Stimulated activated CD4-positive, alpha-beta T cell treated with anti-CD3 and anti-CD28 coated beads, Interleukin-12 subunit alpha, Interleukin-12 subunit beta, amount 100 ng/mL, for 48 hours (primary cell): ENCODE measurements at regions not wholly inside any gene's neighbourhood (a gene's known extent, or its start where the extent isn't known, plus 50 kb on each side); places are given as distances from the start of the nearest gene placed in this dataset.
A peak's percentile ranks its signal among the peaks of the same experiment; 100 is the strongest.
"Not testable (repeated sequence)": the region's sequence is repeated elsewhere in the genome, so short reads cannot be mapped to it uniquely, and the experiment has no call there.

Experiments used
- DNase-seq, 3 donors: peaks; one replicate each; pipeline ENCODE4 v3.0.0-alpha.2; 2020; ENCODE audit warnings: low read depth in 2 of 3, low spot score in 1 of 3

GRCh38 chr1:182166750-182167149 is 105.2 kb upstream of the ZNF648 start:
- DNase-seq = no peak

DNA sequence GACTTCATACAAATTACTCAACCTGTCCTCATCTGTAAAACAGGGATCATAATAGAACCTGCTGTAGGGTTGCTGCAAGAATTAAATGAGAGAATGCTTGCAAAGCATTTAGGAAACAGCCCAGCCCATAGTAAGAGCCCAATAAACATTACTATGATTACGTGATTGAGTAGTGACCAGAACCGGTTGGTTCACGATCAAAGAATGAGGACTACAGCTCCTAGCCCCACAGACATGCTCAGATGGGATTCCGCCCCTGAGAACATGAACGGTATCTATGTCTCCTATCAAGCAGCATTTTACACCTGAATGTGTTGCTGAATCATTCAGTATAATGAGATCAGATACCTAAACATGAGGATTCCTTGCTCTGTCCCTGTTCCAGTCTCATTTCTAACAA is 104.8 kb upstream of the ZNF648 start:
- DNase-seq = no peak

DNA sequence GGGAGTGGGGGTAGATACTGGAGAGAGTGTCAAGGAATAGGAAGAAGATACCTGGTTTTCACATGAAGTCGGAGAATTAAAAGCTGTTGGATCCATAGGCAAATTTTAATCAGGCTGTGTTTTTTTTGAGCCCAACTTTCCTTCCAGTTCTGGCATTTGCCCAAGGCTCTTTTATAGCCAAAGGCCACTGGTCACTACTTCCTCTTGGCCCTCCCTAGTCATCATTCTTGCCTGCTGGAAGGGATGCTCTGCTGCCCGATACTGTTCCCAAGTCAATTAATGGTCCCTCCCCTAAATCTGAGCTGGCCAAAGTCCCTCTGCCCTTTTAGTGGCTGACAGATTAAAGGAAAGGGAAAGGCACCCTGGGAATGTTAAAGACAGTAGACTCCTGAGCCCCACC is 102.8 kb upstream of the ZNF648 start:
- no peak for DNase-seq

DNA sequence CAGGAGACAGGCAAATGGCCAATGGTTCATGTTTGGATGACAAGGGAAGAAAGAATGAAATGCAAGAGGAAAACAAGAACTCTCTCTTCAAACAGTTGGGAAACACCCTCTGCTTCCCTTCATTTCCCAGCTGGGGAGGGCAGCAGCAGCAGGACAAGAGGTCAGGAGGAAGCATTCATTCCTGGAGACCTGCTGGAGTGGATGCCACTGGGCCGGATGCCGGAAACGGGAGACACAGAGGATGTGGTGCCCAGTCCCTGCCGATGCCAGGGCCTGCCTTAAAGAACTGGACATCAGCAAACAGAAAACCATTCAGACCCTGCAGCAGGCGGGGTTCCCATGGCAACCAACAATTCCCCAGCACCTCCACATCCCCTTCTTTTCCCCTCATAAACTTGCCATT is 102.3 kb upstream of the ZNF648 start:
- no peak for DNase-seq

GRCh38 chr1:182159443-182159842 is 97.9 kb upstream of the ZNF648 start:
- no peak for DNase-seq

GRCh38 chr1:182157187-182157586 is 95.7 kb upstream of the ZNF648 start:
- DNase-seq = no peak

GRCh38 chr1:182154425-182154824 is 92.9 kb upstream of the ZNF648 start:
- DNase-seq = not testable (repeated sequence)

- no peak for DNase-seq
Observed at GRCh38 chr1:182149411-182149965, 88.0 kb upstream of the ZNF648 start.

DNA sequence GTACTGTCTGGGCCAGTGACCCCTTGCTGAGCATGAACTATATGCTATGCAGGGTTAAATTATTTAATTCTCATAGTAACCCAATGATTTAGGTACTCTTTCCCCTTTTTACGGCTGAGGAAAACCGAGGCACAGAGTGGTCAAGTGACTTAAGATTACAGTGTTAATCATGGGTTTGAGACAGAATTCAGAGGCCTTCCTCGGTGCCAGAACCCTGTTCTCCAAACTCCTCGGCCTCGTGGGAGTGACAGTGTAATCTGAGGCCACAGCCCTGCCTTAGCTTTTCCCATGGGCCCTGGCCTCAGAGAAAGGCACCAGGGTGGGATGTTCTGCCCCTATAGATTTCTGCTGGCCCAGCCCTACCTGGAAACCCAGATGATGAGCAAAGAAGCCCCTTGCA is 86.4 kb upstream of the ZNF648 start:
- DNase-seq = no peak

DNA sequence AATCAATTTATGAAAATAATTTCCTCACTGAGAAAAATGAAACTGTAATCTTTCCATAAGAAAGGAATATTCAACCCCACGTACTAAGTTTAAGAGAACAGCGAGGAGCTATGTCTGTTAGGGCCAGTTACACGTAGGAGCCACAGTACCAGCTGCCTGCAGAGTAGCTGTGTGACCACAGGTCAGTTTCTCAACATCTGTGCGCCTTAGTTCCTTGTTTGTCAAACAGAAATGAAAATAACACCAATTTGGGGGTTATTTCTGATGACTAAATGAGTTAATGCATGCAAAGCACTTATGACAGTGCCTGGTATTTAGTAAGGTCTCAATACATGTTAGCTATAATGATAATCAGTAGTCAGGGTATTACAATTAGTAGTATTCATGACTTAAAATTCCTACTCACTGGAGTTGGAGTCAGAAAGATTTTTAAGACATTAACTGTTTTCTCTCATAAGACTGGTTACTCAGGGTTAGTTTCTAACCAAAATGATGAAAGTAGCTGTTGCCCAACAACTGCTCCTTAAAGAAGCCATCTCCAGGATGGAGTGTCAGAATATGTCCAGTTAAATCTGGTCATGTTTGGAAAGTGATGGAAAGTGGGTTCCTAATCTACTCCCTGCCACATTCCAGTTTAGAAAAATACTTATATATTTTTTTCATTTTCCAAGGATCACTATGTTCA is 85.8 kb upstream of the ZNF648 start:
- no peak for DNase-seq

DNA sequence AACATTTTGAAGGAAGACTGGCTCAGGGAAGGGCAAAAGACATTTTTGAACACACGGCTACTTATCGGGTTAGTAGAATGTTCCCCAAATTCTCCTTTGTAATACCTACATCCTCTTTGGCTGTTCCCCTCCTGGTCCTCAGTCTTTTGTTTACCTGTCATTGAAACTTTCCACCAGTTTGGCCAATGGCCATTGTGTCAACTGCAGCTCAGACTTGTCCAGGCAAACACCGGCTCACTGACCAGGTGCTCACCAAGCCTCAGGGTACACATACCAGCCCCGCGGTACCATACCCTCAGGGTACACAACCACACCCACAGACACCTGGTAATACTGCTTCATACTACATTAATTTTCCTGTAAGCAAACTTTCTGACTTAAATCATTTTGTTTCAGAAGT is 84.8 kb upstream of the ZNF648 start:
- no peak for DNase-seq

- no peak for DNase-seq
Observed at GRCh38 chr1:182145441-182145840, 83.9 kb upstream of the ZNF648 start.

DNA sequence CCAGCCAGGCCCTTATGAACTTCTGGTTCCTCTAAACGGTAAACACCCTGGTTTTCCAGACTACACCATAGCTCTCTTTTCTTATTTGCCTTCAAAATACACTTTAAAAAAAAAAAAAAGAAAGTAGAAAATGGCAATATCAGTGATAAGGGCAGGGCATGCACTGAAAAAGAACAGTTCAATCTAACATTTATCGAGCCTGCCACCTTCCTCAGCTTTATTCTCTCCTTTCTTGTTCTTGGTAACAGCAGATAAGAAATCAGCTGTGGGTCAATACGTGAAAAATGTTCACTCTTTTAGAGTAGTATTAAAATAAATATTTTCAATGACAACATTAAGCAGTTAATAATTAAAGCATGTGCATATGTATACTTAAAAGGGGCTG is 83.1 kb upstream of the ZNF648 start:
- no peak for DNase-seq

DNA sequence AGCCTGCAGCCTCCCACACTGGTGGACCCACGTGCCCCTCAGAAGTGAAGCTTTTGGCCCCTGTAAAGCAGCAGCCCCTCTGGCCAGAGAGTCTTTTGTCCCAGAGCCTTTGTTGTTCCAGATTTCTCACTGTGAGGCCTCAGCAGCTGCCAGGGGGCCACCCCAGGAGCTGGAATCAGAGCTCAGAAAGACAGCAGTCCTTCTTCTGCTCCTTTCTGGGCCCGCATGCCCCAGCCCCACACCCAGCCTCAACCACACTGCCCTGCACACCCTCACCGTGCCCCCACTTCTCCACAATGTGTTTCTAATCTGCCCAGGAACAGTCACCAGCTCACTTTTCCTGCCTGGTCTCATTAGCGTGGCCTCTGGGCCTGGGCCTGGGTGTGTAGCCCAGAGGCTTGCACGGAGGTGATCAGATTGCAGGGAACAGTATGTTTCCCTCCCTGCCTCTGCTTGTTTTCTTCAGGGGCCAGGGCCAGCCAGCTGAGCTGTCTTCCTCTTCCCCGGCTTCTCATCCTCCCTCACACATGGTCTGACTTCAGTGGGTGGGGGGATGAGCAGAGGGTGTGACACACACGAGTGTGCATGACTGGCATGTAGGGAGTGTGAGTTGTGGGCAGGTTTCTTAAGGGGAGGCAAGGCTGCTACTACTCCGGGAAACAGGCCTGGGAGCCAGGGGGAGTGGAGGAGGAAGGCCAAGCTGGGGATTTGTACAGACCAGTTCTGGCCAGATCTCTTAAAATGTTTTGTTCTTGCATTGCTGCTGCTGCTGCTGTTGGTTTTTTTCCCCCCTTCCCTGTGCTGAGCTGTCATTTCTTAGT is 82.5 kb upstream of the ZNF648 start:
- DNase-seq = no peak

GRCh38 chr1:182143154-182143657 is 81.7 kb upstream of the ZNF648 start:
- DNase-seq = peak; percentile 79 to 93 (median 87)

DNA sequence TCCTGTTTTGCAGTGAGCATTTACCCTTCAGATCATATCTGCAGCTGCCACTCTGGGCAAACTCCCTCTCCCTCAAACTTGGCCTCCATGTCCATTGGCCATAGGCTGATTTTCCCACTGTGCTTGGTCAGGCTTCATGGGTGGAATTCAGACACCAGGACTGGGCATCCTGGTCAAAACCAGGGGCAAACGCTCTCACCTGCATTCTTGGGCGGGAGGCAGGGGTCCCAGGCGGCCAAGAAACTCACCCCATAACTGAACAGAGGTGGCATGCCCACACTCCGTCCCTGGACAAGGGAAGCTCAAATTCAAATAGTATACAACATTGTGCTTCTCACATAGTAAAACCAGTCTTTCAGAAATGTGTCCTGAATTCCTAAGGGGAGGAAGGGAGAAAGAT is 81.1 kb upstream of the ZNF648 start:
- no peak for DNase-seq

DNA sequence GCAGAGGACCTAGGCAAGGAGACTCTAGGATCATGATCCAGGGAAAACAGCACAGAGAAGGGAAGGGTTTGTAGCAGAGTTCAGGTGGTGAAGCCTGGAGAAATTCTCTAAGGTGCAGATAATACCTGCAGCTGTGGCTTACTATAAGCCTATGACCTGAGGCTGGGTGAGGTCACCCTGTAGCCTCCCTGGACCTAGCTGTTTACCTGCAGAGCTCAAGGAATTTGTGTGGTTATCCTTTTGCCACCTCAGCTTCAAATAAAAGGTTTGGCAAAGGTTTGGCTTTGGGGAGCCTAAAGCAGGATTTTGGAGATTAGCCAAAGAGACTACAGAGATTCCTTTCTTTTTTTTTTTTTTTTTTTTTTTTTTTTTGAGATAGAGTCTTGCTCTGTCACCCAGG is 79.5 kb upstream of the ZNF648 start:
- DNase-seq = no peak

GRCh38 chr1:182139496-182139895 is 78.0 kb upstream of the ZNF648 start:
- DNase-seq = no peak

- DNase-seq = no peak
Observed at GRCh38 chr1:182137546-182137945, 76.0 kb upstream of the ZNF648 start.

DNA sequence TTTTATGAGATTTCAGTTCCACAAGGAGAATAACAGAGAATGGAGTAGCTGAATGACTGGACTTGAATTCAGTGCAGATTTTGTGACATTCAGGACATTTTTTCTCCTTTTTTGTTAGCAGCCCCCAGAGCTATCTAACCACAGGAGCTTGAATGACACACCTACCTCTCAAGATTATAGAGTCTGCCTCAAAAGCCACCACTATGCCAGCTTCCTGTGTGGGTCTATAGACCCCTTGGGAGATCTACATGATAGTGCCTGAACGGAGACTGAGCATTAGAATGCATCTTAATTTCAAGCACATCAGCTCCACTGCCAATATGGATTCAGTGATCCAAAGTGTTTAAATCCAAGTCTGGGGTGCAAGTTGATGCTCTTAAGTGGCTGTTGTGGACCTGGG is 74.4 kb upstream of the ZNF648 start:
- no peak for DNase-seq

- DNase-seq = no peak
Observed at GRCh38 chr1:182134257-182134656, 72.7 kb upstream of the ZNF648 start.

DNA sequence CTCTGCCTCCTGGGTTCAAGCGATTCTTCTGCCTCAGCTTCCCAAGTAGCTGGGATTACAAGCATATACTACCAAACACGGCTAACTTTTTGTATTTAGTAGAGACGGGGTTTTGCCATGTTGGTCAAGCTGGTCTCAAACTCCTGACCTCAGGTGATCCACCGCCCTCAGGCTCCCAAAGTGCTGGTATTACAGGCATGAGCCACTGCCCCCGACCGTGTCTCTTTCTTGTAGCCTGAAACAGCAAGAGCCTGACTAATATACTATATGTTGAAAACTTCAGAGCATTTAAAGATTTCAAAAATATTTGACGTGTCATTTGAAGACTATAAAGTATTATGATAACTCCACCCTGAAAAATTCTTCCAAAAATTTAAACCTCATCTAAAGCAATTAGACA is 71.7 kb upstream of the ZNF648 start:
- DNase-seq = no peak
